ENCODE measurements at regions not wholly inside any gene's neighbourhood (a gene's known extent, or its start where the extent isn't known, plus 50 kb on each side); places are given as distances from the start of the nearest gene placed in this dataset.

GRCh38 chr16:7086822-7087616 lies 245.6 kb upstream of the RBFOX1 start:
- Histone ChIP-seq H3K79me2 (ENCODE audit: control insufficient read depth, insufficient read depth, low read length) (no peaks in the 10 kb centered on the region), H3K36me3 (ENCODE audit: control insufficient read depth in 2 of 2, extremely low read depth in 1 of 2, insufficient read depth in 2 of 2, low read length in 2 of 2) (no peaks in the 10 kb centered on the region), H3K27me3 (ENCODE audit: control insufficient read depth in 2 of 2, insufficient read depth in 2 of 2, low read length in 2 of 2) (no peaks in the 10 kb centered on the region), H3K27ac (ENCODE audit: insufficient read depth, low read depth, low read length) (no peak overlapping the region), H3K9me1 (replicated peaks; ENCODE audit: control insufficient read depth, extremely low read depth, insufficient read depth, low read length) (no peaks in the 10 kb centered on the region), H3K9me3 (replicated peaks; ENCODE audit: control insufficient read depth, insufficient read depth, low read length) (peaks cover 2% of the 10 kb centered on the region), H3K4me1 (ENCODE audit: control insufficient read depth, extremely low read depth, insufficient read depth, low read length) (no peaks in the 10 kb centered on the region), H3K9ac (replicated peaks; ENCODE audit: extremely low read depth, insufficient read depth, low read length) (no peak overlapping the region), H2AFZ (ENCODE audit: low read depth, low read length) (no peak overlapping the region), H3K4me2 (ENCODE audit: insufficient read depth, low read length) (no peak overlapping the region), H3K4me3 (replicated peaks in 1 of 3; ENCODE audit: insufficient read depth in 1 of 3, low read depth in 1 of 3, low read length in 3 of 3) (no peak overlapping the region), H4K20me1 (replicated peaks; ENCODE audit: control insufficient read depth, extremely low read depth, insufficient read depth, low read length) (no peaks in the 10 kb centered on the region)
- BruUV-seq (replicated peaks) = no TSS peak
- dilution Hi-C loops (cut with MboI; ENCODE audit: extremely low pct_ligation_motif_present, low sequenced_read_pairs) = no loop called here
- intact Hi-C loops (cut with micrococcal nuclease) = no loop called here
- no peak for FAIRE-seq
- no peak for TF ChIP-seq MAX (IDR thresholded peaks at IDR 0.05; ENCODE audit: insufficient read depth, insufficient read length)
- no peak for TF ChIP-seq CTCF (IDR thresholded peaks at IDR 0.05; ENCODE audit: extremely low read depth in 1 of 2, insufficient read depth in 1 of 2, low read depth in 1 of 2, low read length in 2 of 2)
- no peak for TF ChIP-seq POLR2AphosphoS5 (IDR thresholded peaks at IDR 0.05; ENCODE audit: insufficient read depth, low read depth, low read length)
- no peak for TF ChIP-seq EZH2 (IDR thresholded peaks at IDR 0.05; ENCODE audit: borderline replicate concordance, low read depth, low read length, severe bottlenecking)
- no peak for TF ChIP-seq JUN (IDR thresholded peaks at IDR 0.05; ENCODE audit: borderline replicate concordance, insufficient read depth, insufficient read length, low read depth)
- no peak for TF ChIP-seq GATA2 (IDR thresholded peaks at IDR 0.05; ENCODE audit: insufficient read depth, insufficient read length, low read depth, low read length)
- no peak for TF ChIP-seq MYC (IDR thresholded peaks at IDR 0.05; ENCODE audit: low read depth, low read length)
- TF ChIP-seq POLR2A (IDR thresholded peaks at IDR 0.05; ENCODE audit: low read depth, low read length) = no peak
- no peak for TF ChIP-seq FOS (IDR thresholded peaks at IDR 0.05; ENCODE audit: borderline replicate concordance, insufficient read depth, low read length)
- DNase-seq (ENCODE audit: low read depth, low spot score) = no peak
- ChIA-PET POLR2A (no interaction called here), CTCF (no interaction called here)
